ENCODE measurements at regions not wholly inside any gene's neighbourhood (a gene's known extent, or its start where the extent isn't known, plus 50 kb on each side); places are given as distances from the start of the nearest gene placed in this dataset.
"Not testable (repeated sequence)": the region's sequence is repeated elsewhere in the genome, so short reads cannot be mapped to it uniquely, and the experiment has no call there.

- DNase-seq (ENCODE audit: low read depth), result no peak
- no peak overlapping the region for H3K4me3 ChIP-seq (ENCODE audit: low read length)
- TF ChIP-seq CTCF (conservative IDR thresholded peaks at IDR 0.05; ENCODE audit: low read length), result no peak
Measured at GRCh38 chr15:93358166-93359059, 269.4 kb upstream of the RGMA start.

GRCh38 chr15:93348711-93349545, 259.9 kb upstream of the RGMA start:
- no peak overlapping the region for H3K4me3 ChIP-seq (ENCODE audit: low read length)
- no peak for DNase-seq (ENCODE audit: low read depth)
- no peak for TF ChIP-seq CTCF (conservative IDR thresholded peaks at IDR 0.05; ENCODE audit: low read length)

- TF ChIP-seq CTCF (conservative IDR thresholded peaks at IDR 0.05; ENCODE audit: low read length), result no peak
- H3K4me3 ChIP-seq (ENCODE audit: low read length), result no peak overlapping the region
- DNase-seq (ENCODE audit: low read depth), result no peak
Measured at GRCh38 chr15:93347986-93348385, 259.0 kb upstream of the RGMA start.

- no peak overlapping the region for H3K4me3 ChIP-seq (ENCODE audit: low read length)
- no peak for DNase-seq (ENCODE audit: low read depth)
- no peak for TF ChIP-seq CTCF (conservative IDR thresholded peaks at IDR 0.05; ENCODE audit: low read length)
Measured at GRCh38 chr15:93345981-93346380, 257.0 kb upstream of the RGMA start.

- DNase-seq (ENCODE audit: low read depth); H3K4me3 ChIP-seq (ENCODE audit: low read length): not testable (repeated sequence)
Measured at GRCh38 chr15:93343402-93343801, 254.4 kb upstream of the RGMA start.

GRCh38 chr15:93341164-93341563, 252.2 kb upstream of the RGMA start:
- no peak for DNase-seq (ENCODE audit: low read depth)
- TF ChIP-seq CTCF (conservative IDR thresholded peaks at IDR 0.05; ENCODE audit: low read length), result no peak
- no peak overlapping the region for H3K4me3 ChIP-seq (ENCODE audit: low read length)

- DNase-seq (ENCODE audit: low read depth), result no peak
- no peak overlapping the region for H3K4me3 ChIP-seq (ENCODE audit: low read length)
- no peak for TF ChIP-seq CTCF (conservative IDR thresholded peaks at IDR 0.05; ENCODE audit: low read length)
Measured at GRCh38 chr15:93340406-93340805, 251.4 kb upstream of the RGMA start.
